GM21528 (cell line): ENCODE measurements at regions not wholly inside any gene's neighbourhood (a gene's known extent, or its start where the extent isn't known, plus 50 kb on each side); places are given as distances from the start of the nearest gene placed in this dataset.
"Not testable (repeated sequence)": the region's sequence is repeated elsewhere in the genome, so short reads cannot be mapped to it uniquely, and the experiment has no call there.

Experiments
- ATAC-seq: cut with Tn5 transposase; IDR thresholded peaks from one replicate; pipeline ENCODE4 v1.9.1; 2021; ENCODE audit warnings: mild to moderate bottlenecking, moderate library complexity; ENCODE audit not compliant: unreplicated experiment, low FRiP score

DNA sequence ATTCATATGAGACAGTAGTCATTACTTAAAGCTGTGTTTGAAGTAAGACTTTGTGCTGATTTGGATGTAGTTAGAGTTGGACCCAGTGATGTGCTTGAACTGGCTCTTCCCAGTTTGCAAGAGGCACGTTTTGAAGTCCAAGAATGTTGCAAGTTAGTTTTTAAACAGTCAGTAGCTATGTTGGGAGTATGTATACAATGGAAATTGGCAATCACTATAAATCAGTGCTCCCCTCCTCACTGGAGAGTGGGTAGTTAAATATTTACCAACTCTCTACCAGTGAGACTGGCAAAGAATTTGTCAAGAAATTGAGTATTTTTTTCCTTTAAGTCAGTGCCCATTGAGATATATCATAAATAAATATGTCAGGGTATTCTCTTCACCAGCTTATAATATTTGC is 191.9 kb upstream of the SPRY1 start:
- ATAC-seq, result no peak

DNA sequence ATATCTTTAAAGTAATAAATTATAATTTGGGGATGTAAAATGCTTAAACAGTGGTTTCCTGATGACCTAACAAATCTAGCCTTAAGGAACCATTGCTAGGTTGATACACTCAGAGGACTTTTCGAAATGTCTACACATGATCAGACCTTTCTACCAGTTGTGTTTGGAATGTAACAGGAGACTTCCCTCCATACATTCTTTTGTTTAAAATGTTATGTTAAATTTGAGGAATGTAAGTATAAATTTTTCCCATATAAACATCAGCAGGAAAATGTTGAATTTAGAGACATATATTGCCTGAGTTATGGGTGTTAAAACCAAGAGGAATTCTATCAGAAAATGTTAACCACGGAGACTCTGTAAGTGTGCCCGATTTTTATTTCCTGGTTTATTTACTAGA is 190.6 kb upstream of the SPRY1 start:
- ATAC-seq, result no peak

DNA sequence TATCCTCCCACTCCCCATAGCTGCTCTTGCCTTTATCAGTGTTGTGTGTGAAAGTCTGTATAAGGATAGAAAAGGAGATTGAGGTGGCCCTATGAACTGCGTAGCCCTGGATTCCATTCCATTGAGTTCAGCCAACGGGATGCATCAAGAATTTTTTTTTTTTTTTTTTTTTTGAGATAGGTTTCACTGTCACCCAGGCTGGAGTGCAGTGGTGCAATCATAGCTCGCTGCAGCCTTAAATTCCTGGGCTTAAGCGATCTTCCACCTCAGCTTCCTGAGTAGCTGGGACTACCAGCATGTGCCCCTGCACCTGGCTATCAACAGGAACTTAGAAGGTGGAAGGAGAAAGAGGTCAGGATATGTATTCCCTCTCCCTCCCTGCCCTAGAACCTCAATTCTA is 187.2 kb upstream of the SPRY1 start:
- no peak for ATAC-seq

DNA sequence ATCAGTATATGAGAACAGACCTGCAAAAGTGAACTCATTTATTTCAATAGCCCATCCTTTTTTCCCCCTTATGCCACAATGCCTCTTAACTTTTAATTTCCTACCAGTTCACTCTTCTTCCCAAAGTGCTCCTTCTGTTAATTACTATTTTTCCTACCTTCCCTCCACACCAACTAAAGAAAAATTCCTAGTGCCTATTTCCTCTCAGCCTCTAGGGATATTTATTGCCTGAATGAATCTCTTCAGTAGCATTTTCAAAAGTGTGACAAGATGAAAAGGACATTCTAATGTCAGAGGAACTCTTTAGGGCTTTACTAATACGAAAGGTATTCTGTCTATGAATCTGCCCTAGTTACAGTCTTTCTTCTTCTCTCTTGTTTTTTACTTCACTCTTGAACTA is 181.1 kb upstream of the SPRY1 start:
- ATAC-seq, result no peak

DNA sequence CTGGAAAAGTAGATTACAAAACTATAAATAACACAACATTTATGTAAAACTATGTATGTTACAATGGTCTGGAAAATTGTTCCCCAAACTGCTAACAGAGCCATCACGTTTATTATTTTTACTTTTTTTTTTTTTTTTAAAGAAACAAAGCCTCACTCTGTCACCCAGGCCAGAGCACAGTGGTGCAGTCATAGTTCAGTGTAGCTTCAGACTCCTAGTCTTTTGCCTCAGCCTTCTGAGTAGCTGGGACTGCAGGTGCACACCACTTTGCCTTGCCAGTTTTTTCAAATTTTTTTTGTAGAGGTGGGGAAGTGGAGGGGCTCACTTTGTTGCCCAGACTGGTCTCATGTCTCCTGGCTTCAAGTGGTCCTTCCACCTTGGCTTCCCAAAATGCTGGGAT is 180.1 kb upstream of the SPRY1 start:
- ATAC-seq, result no peak

DNA sequence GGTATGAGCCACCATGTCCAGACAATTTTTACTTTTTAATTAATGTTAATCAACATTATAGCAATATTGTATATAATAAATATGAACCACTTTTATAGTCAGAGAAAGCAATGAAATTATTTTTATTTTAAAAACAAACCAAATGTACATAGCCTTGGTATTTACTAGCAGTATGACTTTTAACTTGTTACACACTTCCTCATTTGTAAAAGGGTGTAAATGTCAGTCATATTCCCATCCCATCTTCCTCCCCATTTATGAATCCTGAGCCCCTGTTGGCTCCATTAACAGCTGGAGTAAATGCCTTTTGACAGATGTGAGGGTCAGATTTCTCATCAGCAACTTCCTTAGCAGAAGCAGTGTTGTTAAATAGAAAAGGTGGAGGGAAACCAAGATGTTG is 179.6 kb upstream of the SPRY1 start:
- no peak for ATAC-seq

DNA sequence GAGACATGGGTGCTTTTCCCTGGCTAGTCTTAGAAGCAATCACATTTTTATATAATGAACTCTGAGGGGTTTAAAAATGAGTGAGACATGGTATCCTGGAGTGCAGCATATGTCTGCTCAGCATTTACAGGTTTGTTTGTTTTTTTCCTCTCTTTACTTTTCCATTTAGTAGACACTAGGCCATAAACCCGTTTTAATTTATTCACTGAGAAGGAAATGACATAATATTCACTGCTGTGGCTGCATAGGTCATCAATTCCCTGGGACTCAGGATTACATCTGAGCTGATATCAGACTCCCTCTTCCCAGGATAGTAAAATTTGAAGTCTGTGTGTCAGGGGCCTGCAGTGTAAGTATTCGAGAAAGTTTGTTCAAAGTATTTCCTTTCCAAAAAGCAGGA is 178.9 kb upstream of the SPRY1 start:
- ATAC-seq, result no peak

DNA sequence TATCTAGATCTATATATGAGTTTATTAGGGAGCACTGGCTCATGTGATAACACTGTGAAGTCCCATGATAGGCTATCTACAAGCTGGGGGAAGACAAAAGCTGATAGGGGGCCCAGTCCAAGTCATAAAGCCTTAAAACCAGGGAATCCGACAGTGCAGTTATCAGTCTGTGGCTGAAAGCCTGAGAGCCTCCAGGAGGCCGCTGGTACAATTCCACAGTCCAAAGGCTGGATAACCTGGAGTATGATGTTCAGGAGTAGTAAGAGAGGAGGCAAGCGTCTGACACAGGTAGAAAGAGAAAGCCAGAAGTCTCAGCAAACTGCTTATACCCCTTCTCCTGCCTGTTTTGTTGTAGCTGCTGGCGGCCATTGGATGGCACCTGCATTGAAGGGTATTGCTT is 177.6 kb upstream of the SPRY1 start:
- ATAC-seq, result no peak

DNA sequence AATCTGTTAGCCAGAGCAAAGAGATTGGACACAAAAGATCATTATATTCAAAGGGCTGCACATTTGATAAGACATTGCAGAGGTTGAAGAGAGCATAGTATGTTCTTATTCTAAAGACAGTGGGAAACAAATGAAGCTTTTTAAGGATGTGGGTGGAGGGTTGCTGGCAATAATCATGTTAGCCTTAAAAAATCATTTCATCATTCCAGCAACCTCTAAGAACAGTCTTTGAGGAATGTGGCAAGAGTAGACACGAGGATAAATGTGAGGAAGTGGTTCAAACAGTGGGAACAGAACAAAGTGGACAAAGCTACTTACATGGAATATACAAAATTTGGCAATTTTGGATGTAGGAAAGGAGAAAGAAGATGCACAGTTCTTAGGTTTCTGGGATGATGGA is 167.3 kb upstream of the SPRY1 start:
- ATAC-seq, result no peak

DNA sequence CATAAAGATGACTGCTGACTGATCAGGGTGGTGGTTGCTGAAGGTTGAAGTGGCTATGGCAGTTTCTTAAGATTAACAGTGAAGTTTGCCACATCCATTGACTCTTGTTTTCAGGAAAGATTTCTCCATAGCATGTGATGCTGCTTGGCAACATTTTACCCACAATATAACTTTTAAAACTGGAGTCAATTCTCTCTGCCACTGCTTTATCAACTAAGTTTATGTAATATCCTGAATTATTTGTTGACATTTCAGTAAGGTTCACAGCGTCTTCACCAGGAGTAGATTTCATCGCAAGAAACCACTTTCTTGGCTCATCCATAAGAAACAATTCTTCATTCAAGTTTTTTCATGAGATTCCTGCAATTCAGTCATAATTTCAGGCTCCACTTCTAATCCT is 166.5 kb upstream of the SPRY1 start:
- ATAC-seq, result no peak

DNA sequence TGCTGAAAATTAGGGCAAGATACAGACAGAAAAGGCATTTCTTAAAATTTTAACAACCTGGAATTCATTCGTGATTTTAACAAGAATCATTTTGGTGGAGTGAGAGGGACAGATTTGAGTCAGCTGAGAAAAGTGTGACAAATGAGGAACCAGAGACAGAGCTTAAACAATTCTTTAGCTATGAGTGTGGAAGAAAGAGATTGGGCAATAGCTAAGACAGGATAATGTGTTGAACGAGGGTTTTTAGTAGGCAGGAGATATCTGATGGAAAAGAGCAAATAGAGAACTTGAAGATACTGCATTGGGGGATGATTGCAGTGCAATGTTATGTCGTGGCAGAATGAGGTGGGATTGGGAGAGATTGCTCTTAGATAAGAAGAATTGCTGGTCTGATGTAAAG is 164.2 kb upstream of the SPRY1 start:
- no peak for ATAC-seq

DNA sequence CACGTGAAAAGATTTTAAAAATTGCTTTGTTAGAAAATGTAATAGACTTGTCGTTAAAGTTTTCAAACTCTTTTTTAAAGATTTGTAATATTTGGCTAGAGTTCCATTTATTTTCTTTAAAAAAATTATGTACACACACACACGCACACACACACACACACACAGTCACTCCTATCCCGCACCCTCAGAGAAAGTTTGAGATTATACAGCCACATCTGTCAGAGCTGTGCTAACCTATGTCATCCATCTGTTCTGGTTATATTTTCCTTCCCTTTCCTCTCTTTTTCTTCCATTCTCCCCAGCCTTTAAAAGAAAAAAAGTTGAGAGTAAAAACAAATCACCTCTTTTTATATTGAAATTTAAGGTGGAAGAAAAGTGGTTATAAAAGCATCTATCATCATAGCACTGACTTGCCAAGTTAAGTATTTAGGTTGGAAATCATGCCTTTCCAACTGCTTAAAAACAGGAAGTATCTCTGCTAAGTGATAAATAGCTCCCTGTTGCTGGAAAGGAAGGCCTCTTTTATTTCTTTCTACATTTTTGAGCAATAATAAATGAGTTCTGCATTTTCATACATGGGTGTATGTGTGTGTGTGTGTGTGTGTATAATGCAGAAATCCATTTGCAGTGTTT is 163.3 kb upstream of the SPRY1 start:
- ATAC-seq, result no peak

DNA sequence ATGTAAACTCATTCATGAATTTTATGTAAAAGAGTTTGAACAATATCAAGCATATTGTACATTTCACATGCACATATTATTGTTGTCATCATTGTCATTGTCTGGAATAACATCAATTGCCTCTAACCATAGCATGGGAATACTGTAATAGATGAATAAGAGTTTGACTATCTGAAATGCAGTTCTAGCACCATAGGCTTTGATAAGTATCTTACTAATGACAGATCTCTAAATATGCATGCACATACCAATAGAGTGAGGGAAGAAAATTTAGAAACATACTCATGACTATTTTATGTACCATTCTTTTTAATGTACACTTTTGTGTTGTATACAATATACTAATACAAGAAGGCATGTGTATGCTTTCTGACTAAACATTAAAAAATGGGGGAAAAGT is 161.6 kb upstream of the SPRY1 start:
- no peak for ATAC-seq

DNA sequence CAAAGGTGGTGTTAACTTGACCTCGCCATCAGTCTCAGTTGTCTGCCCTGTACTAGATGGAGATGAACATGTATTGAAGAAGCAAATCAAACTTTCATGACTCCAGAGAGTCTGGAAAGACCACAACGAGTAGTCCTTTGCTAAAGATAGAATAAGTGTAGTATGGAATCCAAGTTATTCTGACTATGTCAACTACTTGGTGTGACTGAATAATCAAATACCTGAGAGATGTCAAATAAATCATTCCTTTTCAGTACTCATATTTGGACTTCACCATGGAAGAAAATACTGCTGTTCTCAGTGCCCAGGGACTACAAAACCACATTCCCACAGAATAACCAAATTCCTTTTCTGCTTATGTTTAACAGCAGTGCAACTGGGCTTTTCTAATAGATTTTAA is 161.2 kb upstream of the SPRY1 start:
- no peak for ATAC-seq

DNA sequence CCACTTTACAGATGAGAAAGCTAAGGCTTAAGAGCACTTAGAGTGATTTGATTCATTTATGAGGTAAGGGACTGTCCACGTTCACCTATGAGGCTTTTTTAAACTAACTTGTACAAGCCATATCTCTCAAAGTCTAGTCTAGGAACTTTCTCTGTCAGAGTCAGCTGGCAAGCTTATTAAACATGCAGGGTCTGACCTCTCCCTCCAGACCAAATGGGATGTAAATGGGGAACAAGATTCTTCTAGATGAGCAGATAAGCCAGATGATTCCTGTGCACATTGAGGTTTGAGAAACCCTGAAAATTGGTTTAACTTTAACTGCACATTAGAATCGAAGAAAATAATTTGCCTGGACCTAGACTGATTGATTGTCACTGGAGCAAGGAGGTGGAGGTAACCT is 160.0 kb upstream of the SPRY1 start:
- no peak for ATAC-seq

DNA sequence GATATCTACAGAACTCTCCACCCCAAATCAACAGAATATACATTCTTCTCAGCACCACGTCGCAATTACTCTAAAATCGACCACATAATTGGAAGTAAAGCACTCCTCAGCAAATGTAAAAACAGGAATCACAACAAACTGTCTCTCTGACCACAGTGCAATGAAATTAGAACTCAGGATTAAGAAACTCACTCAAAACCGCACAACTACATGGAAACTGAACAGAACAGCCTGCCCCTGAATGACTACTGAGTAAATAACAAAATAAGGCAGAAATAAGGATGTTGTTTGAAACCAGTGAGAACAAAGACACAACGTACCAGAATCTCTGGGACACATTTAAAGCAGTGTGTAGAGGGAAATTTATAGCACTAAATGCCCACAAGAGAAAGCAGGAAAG is 156.3 kb upstream of the SPRY1 start:
- ATAC-seq, result not testable (repeated sequence)

DNA sequence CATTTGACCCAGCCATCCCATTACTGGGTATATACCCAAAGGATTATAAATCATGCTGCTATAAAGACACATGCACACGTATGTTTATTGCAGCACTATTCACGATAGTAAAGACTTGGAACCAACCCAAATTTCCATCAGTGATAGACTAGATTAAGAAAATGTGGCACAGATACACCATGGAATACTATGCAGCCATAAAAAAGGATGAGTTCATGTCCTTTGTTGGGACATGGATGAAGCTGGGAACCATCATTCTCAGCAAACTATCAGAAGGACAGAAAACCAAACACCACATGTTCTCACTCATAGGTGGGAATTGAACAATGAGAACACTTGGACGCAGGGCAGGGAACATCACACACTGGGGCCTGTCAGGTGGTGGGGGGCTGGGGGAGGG is 153.4 kb upstream of the SPRY1 start:
- ATAC-seq, result not testable (repeated sequence)

DNA sequence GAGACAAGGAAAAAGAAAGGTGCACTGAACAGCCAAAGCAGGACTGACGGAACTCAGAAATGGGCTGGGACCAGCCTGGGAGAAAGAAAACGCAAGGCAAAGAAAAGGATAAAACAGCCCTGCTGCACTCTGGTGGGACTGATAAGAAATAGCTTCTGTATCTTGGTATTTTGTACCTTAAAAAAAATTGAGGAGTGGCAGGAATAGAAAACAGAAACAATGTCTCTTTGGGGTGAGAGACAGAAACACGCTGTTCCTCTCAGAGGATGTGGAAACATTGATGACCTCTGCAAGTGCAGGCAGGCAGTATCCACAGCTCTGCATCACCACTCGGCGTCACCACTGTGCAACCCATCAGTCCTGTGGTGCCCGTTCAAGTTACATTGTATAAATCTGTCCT is 152.5 kb upstream of the SPRY1 start:
- no peak for ATAC-seq

DNA sequence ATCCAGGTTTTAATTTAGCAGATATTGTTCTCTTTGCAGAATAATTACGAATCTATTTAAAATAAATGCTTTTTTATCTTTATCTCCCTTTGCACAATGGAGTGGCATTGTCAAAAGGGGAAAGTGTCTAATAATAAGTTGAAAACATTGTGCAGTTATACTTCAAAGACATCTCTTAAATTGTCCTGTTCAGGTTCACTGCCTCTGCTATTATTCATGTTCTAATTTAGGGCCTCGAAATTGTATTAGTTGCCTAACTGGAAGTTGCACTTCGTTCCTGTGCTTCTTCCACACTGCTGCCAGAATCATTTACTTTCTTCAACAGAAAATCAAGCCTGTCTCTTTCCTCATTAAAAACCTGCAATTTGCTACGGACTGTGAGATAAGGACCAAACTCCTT is 150.5 kb upstream of the SPRY1 start:
- ATAC-seq, result no peak

DNA sequence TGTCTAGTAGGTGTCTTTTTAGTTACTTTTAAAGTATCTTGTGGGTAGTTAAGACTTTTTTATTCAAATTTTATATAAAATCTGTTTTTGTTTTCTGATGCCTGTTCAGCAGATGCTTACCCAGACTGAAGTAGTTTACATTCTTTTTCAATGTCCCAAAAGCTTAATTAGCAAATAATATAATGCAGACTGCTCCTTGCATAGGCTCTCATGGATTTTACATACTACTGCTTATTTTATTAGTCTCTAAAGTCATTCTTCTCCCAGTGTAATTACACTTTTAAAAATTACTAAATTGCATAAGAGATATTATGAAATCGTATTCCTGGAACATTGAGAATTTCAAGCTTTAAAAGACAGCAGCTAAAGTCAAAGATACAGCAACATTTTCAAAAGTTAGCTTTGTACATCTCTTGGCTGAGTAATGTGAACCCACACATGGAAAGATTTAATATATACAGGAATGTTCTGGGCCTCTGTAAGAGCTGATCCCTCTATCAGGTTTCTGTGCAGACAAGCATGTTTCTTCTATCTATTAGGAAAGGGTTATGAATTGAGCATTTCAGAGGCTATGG is 148.4 kb upstream of the SPRY1 start:
- no peak for ATAC-seq

DNA sequence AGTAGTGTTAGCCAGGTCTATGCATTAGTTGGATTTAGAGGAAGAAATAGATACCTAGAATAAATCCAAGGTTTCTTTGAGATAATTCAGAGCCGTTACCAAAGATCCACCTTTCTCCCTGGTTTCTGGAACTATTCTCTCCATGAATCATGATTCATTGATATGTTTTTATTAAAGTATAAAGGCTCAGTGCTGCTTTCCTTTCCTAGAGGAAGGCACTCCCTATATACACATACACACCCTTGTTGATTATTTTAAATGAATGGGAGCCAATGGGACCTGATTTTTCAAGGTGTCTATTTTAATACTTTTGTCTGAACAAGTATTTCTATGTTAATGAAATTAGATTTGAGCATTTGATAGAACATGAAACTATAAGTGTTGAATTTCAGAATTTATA is 146.8 kb upstream of the SPRY1 start:
- no peak for ATAC-seq

DNA sequence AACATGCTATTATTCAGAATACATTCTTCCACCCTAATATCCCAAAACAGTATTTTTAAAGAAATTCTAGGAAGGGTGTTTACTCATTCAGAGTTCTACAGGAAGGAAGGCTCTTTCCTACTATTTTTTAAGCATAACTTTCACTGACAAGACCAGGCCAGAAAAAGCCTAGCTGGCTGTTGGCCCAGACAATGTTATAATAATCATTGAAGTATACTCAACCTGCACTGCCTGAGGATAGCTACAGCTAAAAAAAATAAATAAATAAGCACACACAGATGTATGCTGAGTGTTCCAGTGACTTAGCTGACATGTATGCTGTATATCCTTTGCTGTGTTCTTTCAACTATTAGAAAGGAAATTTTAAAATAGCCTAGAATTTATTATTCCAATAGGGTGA is 145.8 kb upstream of the SPRY1 start:
- ATAC-seq, result no peak

DNA sequence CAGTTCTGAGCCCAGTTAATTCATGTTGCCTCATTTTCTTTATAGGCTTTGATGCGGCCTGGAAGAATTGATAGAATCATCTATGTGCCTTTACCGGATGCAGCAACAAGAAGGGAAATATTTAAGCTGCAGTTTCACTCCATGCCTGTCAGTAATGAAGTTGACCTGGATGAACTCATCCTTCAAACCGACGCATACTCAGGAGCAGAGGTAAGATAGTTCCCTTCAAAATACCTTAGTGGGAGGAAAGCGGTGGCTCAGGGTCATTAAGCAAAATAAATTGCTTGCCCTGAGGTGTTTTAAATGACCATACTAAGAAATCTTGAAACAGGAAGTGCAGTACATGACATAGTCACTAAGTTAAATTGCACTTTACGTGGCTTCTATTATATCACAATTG is 140.6 kb upstream of the SPRY1 start:
- ATAC-seq, result no peak
